ENCODE measurements at regions not wholly inside any gene's neighbourhood (a gene's known extent, or its start where the extent isn't known, plus 50 kb on each side); places are given as distances from the start of the nearest gene placed in this dataset.

- TF ChIP-seq FOS (IDR thresholded peaks at IDR 0.05; ENCODE audit: extremely low read depth, insufficient read length) (no peak), FOXK2 (conservative IDR thresholded peaks at IDR 0.05 in 1 of 2, IDR thresholded peaks at IDR 0.05 in 1 of 2; ENCODE audit: low read depth in 2 of 2) (no peak), CTCF (IDR thresholded peaks at IDR 0.05 in 2 of 3, conservative IDR thresholded peaks at IDR 0.05 in 1 of 3; ENCODE audit: insufficient read depth in 2 of 3, low read depth in 1 of 3, low read length in 3 of 3) (no peak), RBM25 (IDR thresholded peaks at IDR 0.05; ENCODE audit: low read depth, low read length, severe bottlenecking) (no peak), ZNF324 (CRISPR knock-in tag; IDR thresholded peaks at IDR 0.05) (no peak), NBN (IDR thresholded peaks at IDR 0.05; ENCODE audit: low read depth) (no peak), ZBTB7A (IDR thresholded peaks at IDR 0.05; ENCODE audit: borderline replicate concordance, control insufficient read depth, low read depth, low read length) (no peak), SRSF1 (IDR thresholded peaks at IDR 0.05; ENCODE audit: low read depth, low read length) (no peak), JUNB (CRISPR knock-in tag; conservative IDR thresholded peaks at IDR 0.05) (no peak), FUS (optimal IDR thresholded peaks at IDR 0.05; ENCODE audit: low read depth, low read length) (no peak)
- TF ChIP-seq, protein P1, sequence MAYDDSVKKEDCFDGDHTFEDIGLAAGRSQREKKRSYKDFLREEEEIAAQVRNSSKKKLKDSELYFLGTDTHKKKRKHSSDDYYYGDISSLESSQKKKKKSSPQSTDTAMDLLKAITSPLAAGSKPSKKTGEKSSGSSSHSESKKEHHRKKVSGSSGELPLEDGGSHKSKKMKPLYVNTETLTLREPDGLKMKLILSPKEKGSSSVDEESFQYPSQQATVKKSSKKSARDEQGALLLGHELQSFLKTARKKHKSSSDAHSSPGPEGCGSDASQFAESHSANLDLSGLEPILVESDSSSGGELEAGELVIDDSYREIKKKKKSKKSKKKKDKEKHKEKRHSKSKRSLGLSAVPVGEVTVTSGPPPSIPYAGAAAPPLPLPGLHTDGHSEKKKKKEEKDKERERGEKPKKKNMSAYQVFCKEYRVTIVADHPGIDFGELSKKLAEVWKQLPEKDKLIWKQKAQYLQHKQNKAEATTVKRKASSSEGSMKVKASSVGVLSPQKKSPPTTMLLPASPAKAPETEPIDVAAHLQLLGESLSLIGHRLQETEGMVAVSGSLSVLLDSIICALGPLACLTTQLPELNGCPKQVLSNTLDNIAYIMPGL (CRISPR knock-in tag; IDR thresholded peaks at IDR 0.05), result no peak
Observed at GRCh38 chr2:207312006-207312356, 146.2 kb upstream of the KLF7 start.

All from K562 (cell line).